Stimulated activated naive CD4-positive, alpha-beta T cell treated with Interleukin-2 at 50 U/mL for 16 hours (primary cell): ENCODE measurements at regions not wholly inside any gene's neighbourhood (a gene's known extent, or its start where the extent isn't known, plus 50 kb on each side); places are given as distances from the start of the nearest gene placed in this dataset.

ENCODE experiments used
- DNase-seq: peaks from one replicate; lab custom pipeline; 2025; lab: John Stamatoyannopoulos, UW

- DNase-seq = no peak
Observed at GRCh38 chr4:59243038-59243437, 1957.1 kb upstream of the ADGRL3 start.

- DNase-seq = no peak
Observed at GRCh38 chr4:59247032-59247431, 1953.1 kb upstream of the ADGRL3 start.

GRCh38 chr4:59248313-59248712, 1951.8 kb upstream of the ADGRL3 start:
- DNase-seq = no peak

GRCh38 chr4:59249110-59249509, 1951.0 kb upstream of the ADGRL3 start:
- DNase-seq = no peak

GRCh38 chr4:59258002-59258401, 1942.1 kb upstream of the ADGRL3 start:
- no peak for DNase-seq

- DNase-seq = no peak
Observed at GRCh38 chr4:59307609-59308008, 1892.5 kb upstream of the ADGRL3 start.

- no peak for DNase-seq
Observed at GRCh38 chr4:59314637-59315036, 1885.5 kb upstream of the ADGRL3 start.

GRCh38 chr4:59339631-59340030, 1860.5 kb upstream of the ADGRL3 start:
- no peak for DNase-seq

- no peak for DNase-seq
Observed at GRCh38 chr4:59341506-59341905, 1858.6 kb upstream of the ADGRL3 start.

GRCh38 chr4:59348949-59349348, 1851.2 kb upstream of the ADGRL3 start:
- DNase-seq = no peak

- no peak for DNase-seq
Observed at GRCh38 chr4:59369229-59369628, 1830.9 kb upstream of the ADGRL3 start.

GRCh38 chr4:59374416-59374815, 1825.7 kb upstream of the ADGRL3 start:
- DNase-seq = no peak

GRCh38 chr4:59380841-59381366, 1819.2 kb upstream of the ADGRL3 start:
- DNase-seq = no peak

GRCh38 chr4:59381591-59381990, 1818.5 kb upstream of the ADGRL3 start:
- no peak for DNase-seq

GRCh38 chr4:59387759-59388758, 1812.1 kb upstream of the ADGRL3 start:
- no peak for DNase-seq

- DNase-seq = no peak
Observed at GRCh38 chr4:59393780-59394179, 1806.3 kb upstream of the ADGRL3 start.

- no peak for DNase-seq
Observed at GRCh38 chr4:59400334-59400733, 1799.8 kb upstream of the ADGRL3 start.

GRCh38 chr4:59409647-59410046, 1790.5 kb upstream of the ADGRL3 start:
- no peak for DNase-seq

GRCh38 chr4:59412739-59413138, 1787.4 kb upstream of the ADGRL3 start:
- no peak for DNase-seq

- DNase-seq = no peak
Observed at GRCh38 chr4:59455751-59456150, 1744.4 kb upstream of the ADGRL3 start.

GRCh38 chr4:59457576-59457975, 1742.5 kb upstream of the ADGRL3 start:
- DNase-seq = no peak

GRCh38 chr4:59484944-59485343, 1715.2 kb upstream of the ADGRL3 start:
- DNase-seq = no peak

- no peak for DNase-seq
Observed at GRCh38 chr4:59500103-59500502, 1700.0 kb upstream of the ADGRL3 start.

- no peak for DNase-seq
Observed at GRCh38 chr4:59503731-59504130, 1696.4 kb upstream of the ADGRL3 start.
